Uterus (tissue), 2 donors: ENCODE measurements at regions not wholly inside any gene's neighbourhood (a gene's known extent, or its start where the extent isn't known, plus 50 kb on each side); places are given as distances from the start of the nearest gene placed in this dataset.

Experiments used
- POLR2A ChIP-seq, 2 donors: fragments of 450-650 bp; IDR thresholded peaks; one replicate each; pipeline ENCODE4 v1.6.1; 2016; ENCODE audit warnings: antibody characterized with exemption in 2 of 2, mild to moderate bottlenecking in 1 of 2, moderate library complexity in 1 of 2
- TF ChIP-seq, protein P1 (sequence below), 4 experiments: fragments of 200-600 bp in 2 of 4; fragments of 450-650 bp in 2 of 4; sonication (generic) in 2 of 4; IDR thresholded peaks; one replicate each; pipeline ENCODE4 v1.5.1; 2016 to 2019; ENCODE audit warnings: antibody characterized with exemption in 4 of 4, mild to moderate bottlenecking in 2 of 4, moderate library complexity in 1 of 4

DNA sequence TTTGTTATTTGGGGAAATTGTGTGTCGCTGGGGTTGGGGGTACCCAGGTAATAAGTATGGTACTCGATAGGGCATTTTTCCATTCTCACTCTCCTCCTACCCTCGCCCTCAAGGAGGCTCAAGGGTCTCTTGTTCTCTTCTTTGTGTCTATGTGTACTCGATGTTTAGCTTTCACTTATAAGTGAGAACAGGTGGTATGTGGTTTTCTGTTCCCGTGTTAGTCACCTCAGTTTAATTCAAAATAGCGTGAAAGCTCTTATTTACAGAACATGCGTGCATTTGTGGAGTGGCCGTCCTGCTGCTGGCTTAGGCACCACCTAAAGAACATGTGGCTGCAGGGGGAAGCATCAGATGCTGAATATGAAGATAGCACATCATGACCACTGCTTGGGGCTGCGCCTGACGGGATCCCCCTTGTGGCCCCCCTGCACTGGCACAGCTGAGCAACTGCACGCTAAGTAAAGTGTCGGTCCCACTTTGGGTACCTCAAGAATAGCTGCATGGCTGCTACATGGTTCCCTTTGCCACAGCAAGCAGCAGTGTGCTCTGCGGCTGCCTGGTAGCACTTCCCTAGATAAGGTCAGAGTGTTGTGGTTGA is 569.0 kb downstream of the DCDC2C start:
- TF ChIP-seq, protein P1, sequence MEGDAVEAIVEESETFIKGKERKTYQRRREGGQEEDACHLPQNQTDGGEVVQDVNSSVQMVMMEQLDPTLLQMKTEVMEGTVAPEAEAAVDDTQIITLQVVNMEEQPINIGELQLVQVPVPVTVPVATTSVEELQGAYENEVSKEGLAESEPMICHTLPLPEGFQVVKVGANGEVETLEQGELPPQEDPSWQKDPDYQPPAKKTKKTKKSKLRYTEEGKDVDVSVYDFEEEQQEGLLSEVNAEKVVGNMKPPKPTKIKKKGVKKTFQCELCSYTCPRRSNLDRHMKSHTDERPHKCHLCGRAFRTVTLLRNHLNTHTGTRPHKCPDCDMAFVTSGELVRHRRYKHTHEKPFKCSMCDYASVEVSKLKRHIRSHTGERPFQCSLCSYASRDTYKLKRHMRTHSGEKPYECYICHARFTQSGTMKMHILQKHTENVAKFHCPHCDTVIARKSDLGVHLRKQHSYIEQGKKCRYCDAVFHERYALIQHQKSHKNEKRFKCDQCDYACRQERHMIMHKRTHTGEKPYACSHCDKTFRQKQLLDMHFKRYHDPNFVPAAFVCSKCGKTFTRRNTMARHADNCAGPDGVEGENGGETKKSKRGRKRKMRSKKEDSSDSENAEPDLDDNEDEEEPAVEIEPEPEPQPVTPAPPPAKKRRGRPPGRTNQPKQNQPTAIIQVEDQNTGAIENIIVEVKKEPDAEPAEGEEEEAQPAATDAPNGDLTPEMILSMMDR (IDR thresholded peaks at IDR 0.05) = no peak
- no peak for TF ChIP-seq POLR2A (IDR thresholded peaks at IDR 0.05)
